Lower leg skin (tissue), 3 donors: ENCODE measurements at regions not wholly inside any gene's neighbourhood (a gene's known extent, or its start where the extent isn't known, plus 50 kb on each side); places are given as distances from the start of the nearest gene placed in this dataset.

Experiments
- POLR2A ChIP-seq, 2 donors: fragments of 450-650 bp; IDR thresholded peaks; one replicate each; pipeline ENCODE4 v1.6.1; 2016 to 2017; ENCODE audit warnings: antibody characterized with exemption in 2 of 2, mild to moderate bottlenecking in 1 of 2, moderate library complexity in 1 of 2
- TF ChIP-seq, protein P1 (sequence below), 3 donors: fragments of 450-650 bp; IDR thresholded peaks; one replicate each; pipeline ENCODE4 v1.5.1; 2016; ENCODE audit warnings: antibody characterized with exemption in 3 of 3, mild to moderate bottlenecking in 3 of 3, moderate library complexity in 2 of 3

DNA sequence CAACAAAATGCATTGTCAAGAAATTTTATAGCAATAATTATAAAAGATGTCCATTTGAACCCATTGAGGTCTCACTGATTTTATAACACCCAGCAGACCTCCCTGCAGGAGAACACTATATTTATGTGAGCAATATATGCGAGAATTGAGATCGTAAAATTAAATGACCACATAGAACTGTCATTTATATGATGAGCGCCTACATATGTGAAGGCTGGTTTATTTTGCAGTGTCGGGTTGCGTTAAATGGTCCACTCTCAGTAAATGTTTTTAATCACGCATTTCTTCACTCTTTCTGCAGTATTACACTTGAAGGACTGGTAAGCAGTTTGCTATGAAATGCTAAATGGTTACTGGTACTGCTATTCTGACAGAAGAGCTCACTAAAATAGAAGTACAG is 408.5 kb upstream of the AGTR1 start:
- TF ChIP-seq, protein P1, sequence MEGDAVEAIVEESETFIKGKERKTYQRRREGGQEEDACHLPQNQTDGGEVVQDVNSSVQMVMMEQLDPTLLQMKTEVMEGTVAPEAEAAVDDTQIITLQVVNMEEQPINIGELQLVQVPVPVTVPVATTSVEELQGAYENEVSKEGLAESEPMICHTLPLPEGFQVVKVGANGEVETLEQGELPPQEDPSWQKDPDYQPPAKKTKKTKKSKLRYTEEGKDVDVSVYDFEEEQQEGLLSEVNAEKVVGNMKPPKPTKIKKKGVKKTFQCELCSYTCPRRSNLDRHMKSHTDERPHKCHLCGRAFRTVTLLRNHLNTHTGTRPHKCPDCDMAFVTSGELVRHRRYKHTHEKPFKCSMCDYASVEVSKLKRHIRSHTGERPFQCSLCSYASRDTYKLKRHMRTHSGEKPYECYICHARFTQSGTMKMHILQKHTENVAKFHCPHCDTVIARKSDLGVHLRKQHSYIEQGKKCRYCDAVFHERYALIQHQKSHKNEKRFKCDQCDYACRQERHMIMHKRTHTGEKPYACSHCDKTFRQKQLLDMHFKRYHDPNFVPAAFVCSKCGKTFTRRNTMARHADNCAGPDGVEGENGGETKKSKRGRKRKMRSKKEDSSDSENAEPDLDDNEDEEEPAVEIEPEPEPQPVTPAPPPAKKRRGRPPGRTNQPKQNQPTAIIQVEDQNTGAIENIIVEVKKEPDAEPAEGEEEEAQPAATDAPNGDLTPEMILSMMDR (IDR thresholded peaks at IDR 0.05): no peak
- no peak for TF ChIP-seq POLR2A (IDR thresholded peaks at IDR 0.05)
